Stomach (tissue), 8 donors: ENCODE measurements at regions not wholly inside any gene's neighbourhood (a gene's known extent, or its start where the extent isn't known, plus 50 kb on each side); places are given as distances from the start of the nearest gene placed in this dataset.
"Not testable (repeated sequence)": the region's sequence is repeated elsewhere in the genome, so short reads cannot be mapped to it uniquely, and the experiment has no call there.

Experiments used
- DNase-seq, 2 donors: peaks; one replicate each; pipeline versions ENCODE4 v3.0.0 to v3.0.0-alpha.2; 2013 to 2019
- H3K27ac ChIP-seq, 5 donors: fragments of 200-600 bp in 4 of 5; sonication (generic) in 4 of 5; one replicate each; pipeline ENCODE4 v1.5.1; 2013 to 2019; ENCODE audit warnings: mild to moderate bottlenecking in 1 of 5, moderate library complexity in 1 of 5
- H3K27me3 ChIP-seq, 3 donors: fragments of 200-600 bp; sonication (generic); one replicate each; pipeline ENCODE4 v1.5.1; 2017 to 2019; ENCODE audit warnings: mixed run types in 1 of 3
- H3K36me3 ChIP-seq, 4 donors: fragments of 200-600 bp; sonication (generic); 1 replicate in 3 of 4; 2 replicates in 1 of 4; pipeline ENCODE4 v1.5.1; 2016 to 2019
- H3K4me1 ChIP-seq, 4 donors: fragments of 200-600 bp; sonication (generic); one replicate each; pipeline ENCODE4 v1.5.1; 2016 to 2019
- H3K4me3 ChIP-seq, 4 donors: fragments of 200-600 bp; sonication (generic) in 3 of 4; one replicate each; pipeline ENCODE4 v1.5.1; 2016 to 2019; ENCODE audit warnings: mild to moderate bottlenecking in 1 of 4
- H3K9me3 ChIP-seq, 4 donors: fragments of 200-600 bp; sonication (generic); one replicate each; pipeline ENCODE4 v1.5.1; 2016 to 2019
- CTCF ChIP-seq, 7 experiments: fragments of 450-650 bp in 4 of 7; fragments of 200-600 bp in 3 of 7; sonication (generic) in 3 of 7; IDR thresholded peaks; one replicate each; pipeline ENCODE4 v1.5.1; 2016 to 2019; ENCODE audit warnings: antibody characterized with exemption in 7 of 7, control low read depth in 2 of 7, mild to moderate bottlenecking in 1 of 7
- EP300 ChIP-seq: sonication (generic); formaldehyde crosslinking; IDR thresholded peaks from one replicate; pipeline ENCODE4 v1.6.1; 2017; ENCODE audit warnings: antibody characterized with exemption
- POLR2A ChIP-seq, 4 donors: fragments of 450-650 bp; IDR thresholded peaks; one replicate each; pipeline ENCODE4 v1.6.1; 2016; ENCODE audit warnings: antibody characterized with exemption in 4 of 4, control low read depth in 2 of 4, mild to moderate bottlenecking in 1 of 4, moderate library complexity in 1 of 4
- POLR2AphosphoS5 ChIP-seq, 3 donors: sonication (generic); formaldehyde crosslinking; IDR thresholded peaks; one replicate each; pipeline ENCODE4 v1.6.1; 2016; ENCODE audit warnings: antibody characterized with exemption in 3 of 3
- WGBS, 5 donors: extraction: QIAGEN DNeasy Blood & Tissue Kit in 3 of 5; methylation state at CpG; one replicate each; pipeline versions ENCODE4 v1.1.5 to v1.1.7; 2013 to 2018; 5-methylcytosine and 5-hydroxymethylcytosine counted together
- intact Hi-C: fragments of 100-400 bp; cut with DNase I; formaldehyde crosslinking; loops from one replicate; pipeline ENCODE4 v1.15.1; 2023; ENCODE audit warnings: low total_unique reads
- donor health status: healthy with polysubstance abuse.
- donor health status: Bipolar disorder and iron deficiency.
- donor health status: healthy.

GRCh38 chrX:144075432-144075831 is 191.6 kb downstream of the UBE2NL start:
- H3K36me3 ChIP-seq = no peaks in the 10 kb centered on the region
- WGBS, 5 donors = 60 to 97% (median 72%) methylated on average over 1 of the region's 1 CpG
- no peaks in the 10 kb centered on the region for H3K27me3 ChIP-seq
- no peak overlapping the region for H3K4me3 ChIP-seq
- no peak overlapping the region for H3K27ac ChIP-seq
- no peaks in the 10 kb centered on the region for H3K4me1 ChIP-seq
- intact Hi-C loops = no loop called here
- no peak for DNase-seq
- no peak for TF ChIP-seq POLR2A (IDR thresholded peaks at IDR 0.05)
- no peak for TF ChIP-seq CTCF (IDR thresholded peaks at IDR 0.05)
- no peak for TF ChIP-seq POLR2AphosphoS5 (IDR thresholded peaks at IDR 0.05)
- TF ChIP-seq EP300 = no peak
- no peaks in the 10 kb centered on the region for H3K9me3 ChIP-seq

- intact Hi-C loops, DNase-seq, H3K4me3 ChIP-seq, H3K27me3 ChIP-seq, H3K9me3 ChIP-seq, H3K36me3 ChIP-seq, H3K27ac ChIP-seq, H3K4me1 ChIP-seq: not testable (repeated sequence)
- WGBS, 5 donors = 59 to 88% (median 76%) methylated on average over 3 to 5 of the region's 5 CpGs
These were observed 198.4 kb downstream of the UBE2NL start for GRCh38 chrX:144082237-144082636.

DNA sequence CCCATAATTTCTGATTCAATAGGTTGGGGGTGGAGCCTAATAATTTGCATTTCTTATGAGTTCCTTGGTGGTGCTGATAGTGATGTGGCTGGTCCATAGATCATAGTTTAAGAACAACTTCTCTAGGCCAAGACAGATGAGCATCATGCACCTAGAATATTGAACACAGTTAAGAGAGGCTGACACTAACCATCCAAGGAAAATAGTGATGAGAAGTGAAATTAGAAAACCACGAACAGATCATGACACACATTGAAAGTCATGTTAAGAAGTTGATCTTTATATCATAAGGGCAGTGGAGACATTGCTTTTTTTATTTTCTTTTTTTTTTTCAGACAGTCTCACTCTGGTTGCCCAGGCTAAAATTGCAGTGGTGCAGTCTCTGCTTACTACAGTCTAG is 205.8 kb downstream of the UBE2NL start:
- WGBS, 5 donors = no CpG with 5 or more reads among the region's 1 CpG
- intact Hi-C loops, H3K27me3 ChIP-seq, DNase-seq, H3K9me3 ChIP-seq, H3K27ac ChIP-seq, H3K4me1 ChIP-seq, H3K4me3 ChIP-seq, H3K36me3 ChIP-seq: not testable (repeated sequence)

DNA sequence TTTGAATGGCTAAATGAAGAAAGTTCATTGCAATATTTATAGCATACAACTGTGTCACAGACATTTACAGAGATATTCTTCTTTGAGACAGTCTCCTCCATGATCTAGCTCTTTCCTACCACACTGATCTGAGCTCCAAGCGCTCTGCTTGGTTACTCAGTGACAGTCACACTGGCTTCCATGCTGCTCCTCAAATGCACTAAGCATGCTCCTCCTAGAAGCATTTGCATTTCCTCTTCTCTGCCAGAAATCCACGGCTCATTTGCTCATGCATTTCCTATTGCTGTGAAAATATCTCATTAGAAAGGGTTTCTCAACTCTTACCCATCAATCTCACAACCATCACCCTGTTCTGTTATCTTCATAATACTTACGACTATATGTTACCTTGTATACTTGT is 208.2 kb downstream of the UBE2NL start:
- H3K4me1 ChIP-seq, H3K4me3 ChIP-seq, H3K27ac ChIP-seq, H3K27me3 ChIP-seq, H3K36me3 ChIP-seq, H3K9me3 ChIP-seq, DNase-seq, intact Hi-C loops: not testable (repeated sequence)
- no CpG with 5 or more reads among the region's 3 CpGs for WGBS, 5 donors

- H3K36me3 ChIP-seq, DNase-seq, H3K4me3 ChIP-seq, H3K27ac ChIP-seq, H3K4me1 ChIP-seq, intact Hi-C loops, H3K27me3 ChIP-seq, H3K9me3 ChIP-seq: not testable (repeated sequence)
- 29 to 70% (median 38%) methylated on average over 1 of the region's 1 CpG; no CpG with 5 or more reads in 2 of the 5 donors for WGBS, 5 donors
These were observed 235.6 kb downstream of the UBE2NL start for GRCh38 chrX:144119490-144119889.

DNA sequence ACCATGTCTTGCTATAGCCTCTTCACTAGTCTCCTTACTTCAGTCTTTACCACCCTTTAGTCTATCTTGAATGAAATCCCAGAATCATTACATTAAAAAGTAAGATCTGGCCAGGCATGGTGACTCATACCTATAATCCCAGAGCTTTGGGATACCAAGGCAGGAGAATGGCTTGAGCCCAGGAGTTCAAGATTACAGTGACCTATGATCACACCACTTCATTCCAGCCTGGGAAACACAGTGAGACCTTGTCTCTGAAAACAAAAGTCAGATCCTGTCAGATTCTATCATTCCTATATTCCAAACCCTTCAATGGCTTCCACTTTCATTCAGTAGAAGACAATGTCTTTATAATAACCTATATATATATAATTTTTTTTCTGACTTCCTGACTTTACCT is 237.7 kb downstream of the UBE2NL start:
- H3K27me3 ChIP-seq, H3K36me3 ChIP-seq: not testable (repeated sequence)

GRCh38 chrX:144127570-144128169 is 243.8 kb downstream of the UBE2NL start:
- H3K36me3 ChIP-seq, DNase-seq, H3K4me1 ChIP-seq, H3K4me3 ChIP-seq, H3K27ac ChIP-seq, H3K9me3 ChIP-seq, H3K27me3 ChIP-seq, intact Hi-C loops: not testable (repeated sequence)
- 10 to 38% (median 27%) methylated on average over 4 to 6 of the region's 6 CpGs for WGBS, 5 donors

More for the DNA sequence above, 237.7 kb downstream of the UBE2NL start:
- H3K9me3 ChIP-seq, DNase-seq, intact Hi-C loops, H3K4me1 ChIP-seq, H3K27ac ChIP-seq, H3K4me3 ChIP-seq: not testable (repeated sequence)

- H3K27ac ChIP-seq, H3K36me3 ChIP-seq, H3K9me3 ChIP-seq, DNase-seq, H3K27me3 ChIP-seq, H3K4me1 ChIP-seq, intact Hi-C loops, H3K4me3 ChIP-seq: not testable (repeated sequence)
- 42 to 75% methylated on average over 1 of the region's 2 CpGs; no CpG with 5 or more reads in 3 of the 5 donors for WGBS, 5 donors
These were observed 245.6 kb downstream of the UBE2NL start for GRCh38 chrX:144129511-144129910.

- H3K4me1 ChIP-seq, H3K27ac ChIP-seq, H3K4me3 ChIP-seq, H3K36me3 ChIP-seq, H3K27me3 ChIP-seq, intact Hi-C loops, DNase-seq, H3K9me3 ChIP-seq: not testable (repeated sequence)
- WGBS, 5 donors = no CpG with 5 or more reads among the region's 3 CpGs
These were observed 246.6 kb downstream of the UBE2NL start for GRCh38 chrX:144130507-144130906.

- H3K4me3 ChIP-seq, H3K36me3 ChIP-seq, H3K27ac ChIP-seq, H3K27me3 ChIP-seq, intact Hi-C loops, H3K4me1 ChIP-seq, H3K9me3 ChIP-seq, DNase-seq: not testable (repeated sequence)
- 70 to 97% (median 70%) methylated on average over 1 to 3 of the region's 3 CpGs for WGBS, 5 donors
These were observed 247.2 kb downstream of the UBE2NL start for GRCh38 chrX:144131080-144131479.

- 30 to 50% (median 32%) methylated on average over 1 of the region's 2 CpGs; no CpG with 5 or more reads in 2 of the 5 donors for WGBS, 5 donors
- H3K4me1 ChIP-seq, H3K36me3 ChIP-seq, DNase-seq, H3K27ac ChIP-seq, H3K4me3 ChIP-seq, H3K27me3 ChIP-seq, H3K9me3 ChIP-seq, intact Hi-C loops: not testable (repeated sequence)
These were observed 250.7 kb downstream of the UBE2NL start for GRCh38 chrX:144134448-144135119.
